OCI-LY3 (cell line): ENCODE measurements at regions not wholly inside any gene's neighbourhood (a gene's known extent, or its start where the extent isn't known, plus 50 kb on each side); places are given as distances from the start of the nearest gene placed in this dataset.

Source experiments
- H2AFZ ChIP-seq: fragments of 200-600, 300-600 bp; shearing (Covaris generic); 2 replicates; pipeline ENCODE4 v1.6.0; 2014; ENCODE audit warnings: antibody characterized with exemption, low read depth, low read length
- H3K27ac ChIP-seq: fragments of 200-600, 300-600 bp; sonication (generic); 2 replicates; pipeline ENCODE4 v1.5.1; 2014; ENCODE audit warnings: mild to moderate bottlenecking, low read length, moderate library complexity, mixed read lengths
- H3K27me3 ChIP-seq: fragments of 200-600, 300-600 bp; sonication (generic); 2 replicates; pipeline ENCODE4 v1.6.1; 2014; ENCODE audit warnings: low read depth, low read length, mixed read lengths
- H3K36me3 ChIP-seq: fragments of 200-600, 300-600 bp; sonication (generic); replicated peaks from 2 replicates; pipeline ENCODE3; 2014; ENCODE audit warnings: low read depth, low read length, mixed read lengths
- H3K4me1 ChIP-seq: fragments of 300-600, 200-600 bp; sonication (generic); 2 replicates; pipeline ENCODE4 v1.6.1; 2014; ENCODE audit warnings: low read length, mixed read lengths
- H3K4me2 ChIP-seq: fragments of 200-600, 300-600 bp; sonication (generic); 2 replicates; pipeline ENCODE4 v1.6.1; 2014; ENCODE audit warnings: low read length, mixed read lengths
- H3K4me3 ChIP-seq: fragments of 300-600, 200-600 bp; sonication (generic); 2 replicates; pipeline ENCODE4 v1.5.1; 2014; ENCODE audit warnings: antibody characterized with exemption, mild to moderate bottlenecking, low read length, moderate library complexity
- H3K79me2 ChIP-seq: fragments of 300-600, 200-600 bp; shearing (Covaris generic); 2 replicates; pipeline ENCODE4 v1.6.1; 2014; ENCODE audit warnings: mild to moderate bottlenecking, low read length, mixed read lengths
- H3K9ac ChIP-seq: fragments of 300-600, 200-600 bp; shearing (Covaris generic); 2 replicates; pipeline ENCODE4 v1.6.0; 2014; ENCODE audit warnings: mild to moderate bottlenecking, low read length, moderate library complexity
- H3K9me3 ChIP-seq: fragments of 200-600, 300-600 bp; shearing (Covaris generic); 2 replicates; pipeline ENCODE4 v1.6.1; 2014; ENCODE audit warnings: low read length, mixed read lengths; ENCODE audit not compliant: insufficient read depth
- H4K20me1 ChIP-seq: fragments of 200-600, 300-600 bp; sonication (generic); 2 replicates; pipeline ENCODE4 v1.6.1; 2016; ENCODE audit warnings: low read length, mixed read lengths; ENCODE audit not compliant: insufficient read depth
- CTCF ChIP-seq: fragments of 200-600, 300-600 bp; sonication (generic); IDR thresholded peaks from 2 replicates; pipeline ENCODE4 v1.5.1; 2014; ENCODE audit warnings: antibody characterized with exemption, low read length, low read depth
- EZH2phosphoT487 ChIP-seq: fragments of 200-600 bp; shearing (Covaris generic); IDR thresholded peaks from 2 replicates; pipeline ENCODE4 v1.6.1; 2018; ENCODE audit warnings: antibody characterized with exemption, mixed run types, low read depth

DNA sequence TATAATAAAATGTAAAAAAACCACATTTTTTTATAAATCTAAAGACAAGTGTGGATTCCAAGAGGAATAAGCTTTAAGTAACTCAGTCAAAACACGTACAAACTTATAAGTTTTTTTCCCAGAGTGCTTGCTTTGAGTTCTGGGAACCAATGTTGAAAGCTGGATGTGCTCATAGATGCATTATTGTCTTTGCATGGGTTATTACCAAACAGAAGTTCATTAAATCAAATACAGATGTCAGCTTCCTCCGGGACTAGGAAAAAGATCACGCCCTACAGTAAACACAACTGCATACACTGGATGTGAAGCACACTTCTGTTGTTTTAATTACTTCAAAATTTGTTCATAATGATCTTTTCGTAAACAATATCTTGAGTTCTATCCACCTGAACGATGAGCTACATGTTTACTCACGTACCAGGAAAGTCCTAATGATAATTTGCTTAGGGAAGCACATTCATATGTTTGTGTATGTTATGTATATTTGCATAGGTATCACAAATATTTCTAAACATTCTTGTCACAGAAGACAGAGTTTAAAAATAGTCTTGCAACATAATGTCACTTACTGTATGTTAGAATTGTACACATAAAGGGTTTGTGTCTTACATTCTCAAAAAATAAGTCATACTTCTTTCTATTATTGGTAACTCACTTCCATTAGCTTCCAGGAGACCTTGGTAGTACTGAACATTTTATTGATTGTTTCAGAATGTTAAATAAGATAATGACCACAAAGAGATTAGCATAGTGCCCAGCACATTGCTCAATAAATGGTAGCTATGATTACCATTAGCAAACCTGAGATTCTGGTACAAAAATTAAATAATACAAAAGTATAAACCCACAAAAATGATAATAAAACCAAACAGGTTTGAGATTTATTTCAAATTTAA is 427.4 kb downstream of the CETN3 start:
- no peak overlapping the region for H3K4me3 ChIP-seq
- H2AFZ ChIP-seq, result no peak overlapping the region
- H3K4me1 ChIP-seq, result no peaks in the 10 kb centered on the region
- H3K27me3 ChIP-seq, result no peaks in the 10 kb centered on the region
- H4K20me1 ChIP-seq, result no peaks in the 10 kb centered on the region
- no peaks in the 10 kb centered on the region for H3K79me2 ChIP-seq
- no peak overlapping the region for H3K27ac ChIP-seq
- H3K4me2 ChIP-seq, result no peak overlapping the region
- no peaks in the 10 kb centered on the region for H3K36me3 ChIP-seq
- H3K9me3 ChIP-seq, result no peaks in the 10 kb centered on the region
- H3K9ac ChIP-seq, result no peak overlapping the region
- TF ChIP-seq EZH2phosphoT487, result no peak

DNA sequence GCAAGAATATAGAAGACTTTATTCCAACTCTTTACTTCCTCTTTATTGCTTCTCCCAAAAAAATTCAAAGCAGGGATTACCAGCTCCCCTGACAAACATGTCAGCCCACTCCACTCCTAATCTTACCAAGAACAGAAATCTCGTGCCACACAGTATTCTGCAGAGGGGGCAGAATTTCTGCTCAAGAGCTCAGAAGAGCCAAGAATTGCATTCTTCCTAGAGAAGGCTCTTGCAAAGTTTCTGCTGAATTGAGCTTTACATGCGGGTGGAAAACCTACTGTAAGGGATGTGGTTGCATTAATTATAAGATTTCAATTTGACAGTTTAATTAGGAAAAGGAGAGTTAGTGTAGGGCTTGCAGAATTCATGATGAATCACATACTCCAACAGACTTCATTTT is 428.5 kb downstream of the CETN3 start:
- Histone ChIP-seq H3K27ac (no peak overlapping the region), H3K9me3 (no peaks in the 10 kb centered on the region), H3K4me2 (no peak overlapping the region), H4K20me1 (no peaks in the 10 kb centered on the region), H3K79me2 (no peaks in the 10 kb centered on the region), H3K9ac (no peak overlapping the region), H3K27me3 (no peaks in the 10 kb centered on the region), H3K4me1 (no peaks in the 10 kb centered on the region), H2AFZ (no peak overlapping the region), H3K36me3 (no peaks in the 10 kb centered on the region), H3K4me3 (no peak overlapping the region)
- no peak for TF ChIP-seq EZH2phosphoT487
- TF ChIP-seq CTCF, result no peak

DNA sequence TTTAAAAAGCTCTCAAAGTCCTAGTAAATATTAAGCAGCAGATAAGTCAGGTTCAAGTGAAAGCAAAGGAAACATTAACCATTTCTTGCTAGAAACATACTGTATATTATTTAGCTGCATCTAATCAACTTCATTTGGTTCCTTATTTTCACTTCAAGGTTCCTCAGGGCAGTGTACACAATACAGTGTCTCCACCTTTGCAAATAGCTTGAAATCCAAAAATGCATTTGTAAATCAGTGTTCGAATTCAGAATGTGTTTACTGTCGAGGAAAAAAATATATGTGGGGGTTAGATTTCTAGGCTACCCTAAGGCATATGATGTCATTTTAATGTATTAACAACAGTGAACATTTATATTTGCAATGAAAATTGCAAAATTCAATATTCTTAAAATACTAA is 436.0 kb downstream of the CETN3 start:
- Histone ChIP-seq H3K4me2 (no peak overlapping the region), H3K27me3 (no peaks in the 10 kb centered on the region), H3K36me3 (no peaks in the 10 kb centered on the region), H3K4me3 (no peak overlapping the region), H3K27ac (no peak overlapping the region), H3K9me3 (no peaks in the 10 kb centered on the region), H4K20me1 (no peaks in the 10 kb centered on the region), H2AFZ (0 out of 2 replicates have a peak overlapping the region, but pooled peaks have one; percentile 5), H3K9ac (no peak overlapping the region), H3K4me1 (peaks cover 4% of the 10 kb centered on the region; the same call in 1 of the 2 replicates), H3K79me2 (no peaks in the 10 kb centered on the region)
- TF ChIP-seq EZH2phosphoT487 (no peak), CTCF (no peak)

DNA sequence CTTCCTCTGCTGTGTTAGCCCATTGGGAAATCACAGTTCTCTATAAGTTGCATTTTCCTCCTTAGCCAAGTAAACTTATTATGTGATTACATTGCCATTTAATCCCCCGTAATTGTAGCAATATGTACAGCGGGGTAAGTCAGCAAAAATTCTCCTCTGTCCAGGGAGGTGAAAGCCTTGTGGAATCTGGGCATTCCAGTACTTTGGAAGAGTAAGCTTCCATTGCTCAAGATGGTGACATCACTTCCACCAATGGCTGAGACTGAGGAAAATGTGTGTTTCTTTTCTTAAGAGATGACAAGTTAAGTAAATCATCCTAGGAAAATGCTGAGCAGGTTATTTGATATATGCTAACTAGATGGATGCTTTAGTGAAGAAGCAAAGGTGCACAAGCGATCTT is 436.7 kb downstream of the CETN3 start:
- Histone ChIP-seq H2AFZ (no peak overlapping the region), H4K20me1 (no peaks in the 10 kb centered on the region), H3K4me3 (no peak overlapping the region), H3K27ac (no peak overlapping the region), H3K79me2 (no peaks in the 10 kb centered on the region), H3K9ac (no peak overlapping the region), H3K9me3 (no peaks in the 10 kb centered on the region), H3K4me2 (no peak overlapping the region), H3K4me1 (peaks cover 4% of the 10 kb centered on the region; the same call in 1 of the 2 replicates), H3K27me3 (no peaks in the 10 kb centered on the region), H3K36me3 (no peaks in the 10 kb centered on the region)
- TF ChIP-seq EZH2phosphoT487 (no peak), CTCF (no peak)
